ENCODE measurements at regions not wholly inside any gene's neighbourhood (a gene's known extent, or its start where the extent isn't known, plus 50 kb on each side); places are given as distances from the start of the nearest gene placed in this dataset.
"Not testable (repeated sequence)": the region's sequence is repeated elsewhere in the genome, so short reads cannot be mapped to it uniquely, and the experiment has no call there.

GRCh38 chr7:25714013-25714412 lies 438.0 kb upstream of the NFE2L3 start:
- no peak for DNase-seq (ENCODE audit: low read depth)

DNA sequence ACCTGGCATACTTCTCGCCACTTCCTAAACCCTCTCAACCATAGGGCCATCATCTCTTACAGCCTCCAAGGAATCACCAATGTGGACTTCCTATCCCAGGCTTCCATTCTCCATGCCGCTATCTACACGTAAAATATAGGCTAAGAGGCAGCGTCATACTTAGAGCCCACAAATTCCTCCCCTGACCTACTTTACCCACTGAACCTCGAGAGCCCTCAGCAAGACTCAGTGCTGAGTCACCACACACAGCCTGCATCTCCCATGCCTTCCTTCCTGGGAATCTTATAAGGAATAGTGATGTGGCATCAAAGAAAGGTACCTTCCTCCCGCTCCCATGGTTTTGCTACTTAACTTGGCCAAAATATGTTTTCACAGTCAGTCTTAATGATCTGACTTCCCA lies 435.6 kb upstream of the NFE2L3 start:
- no peak for DNase-seq (ENCODE audit: low read depth)

- DNase-seq (ENCODE audit: low read depth), result no peak
Observed at GRCh38 chr7:25718596-25718995, 433.4 kb upstream of the NFE2L3 start.

DNA sequence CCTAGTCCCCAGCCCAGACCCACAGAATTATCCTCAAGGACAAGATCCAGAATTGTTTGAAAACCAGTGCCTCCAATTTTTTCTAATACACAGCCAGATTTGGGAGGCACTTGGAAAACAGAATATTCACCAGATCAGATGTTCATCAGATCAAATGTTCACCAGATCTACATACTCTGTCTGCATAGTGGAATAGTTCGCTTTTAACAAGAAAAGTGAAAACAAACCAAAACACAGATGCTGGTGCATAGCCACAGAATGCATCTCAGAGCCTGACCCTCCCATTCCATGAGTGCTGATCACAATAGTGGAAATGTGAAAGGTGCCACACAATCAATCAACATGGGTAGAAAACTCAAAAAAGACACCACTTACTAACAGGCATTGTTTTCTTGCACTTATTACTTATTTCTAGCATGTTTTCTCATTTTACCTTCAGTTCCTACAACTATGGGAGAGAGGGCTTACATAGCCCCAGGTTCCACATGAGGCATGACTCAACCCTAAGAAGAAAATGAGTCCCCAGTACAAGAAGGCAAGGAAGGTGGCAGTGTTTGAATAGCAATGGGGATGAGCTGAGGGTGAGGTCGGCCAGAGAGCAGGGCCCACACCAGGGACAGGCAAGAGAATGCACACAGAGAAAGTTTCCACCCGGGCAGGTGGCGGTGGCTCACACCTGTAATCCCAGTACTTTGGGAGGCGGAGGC lies 432.7 kb upstream of the NFE2L3 start:
- no peak for DNase-seq (ENCODE audit: low read depth)

DNA sequence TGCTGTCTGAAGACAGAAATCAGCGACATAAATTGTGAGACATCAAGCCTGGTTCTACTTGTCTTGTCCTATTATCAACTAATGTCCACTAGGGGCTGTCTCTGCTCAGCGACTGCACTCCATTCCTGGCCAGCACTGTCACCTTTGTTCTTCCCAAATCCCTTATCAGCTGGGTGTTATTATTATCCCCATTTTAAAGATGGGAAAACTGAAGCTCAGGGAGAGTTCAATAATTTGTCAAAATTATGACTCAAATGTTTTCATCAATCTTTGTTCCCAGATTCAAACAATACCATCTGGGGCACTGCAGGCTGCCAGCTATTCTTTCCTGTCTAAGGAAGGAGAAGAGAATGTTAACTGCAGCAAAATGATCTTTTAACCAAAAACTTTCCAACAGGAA lies 431.6 kb upstream of the NFE2L3 start:
- no peak for DNase-seq (ENCODE audit: low read depth)

DNA sequence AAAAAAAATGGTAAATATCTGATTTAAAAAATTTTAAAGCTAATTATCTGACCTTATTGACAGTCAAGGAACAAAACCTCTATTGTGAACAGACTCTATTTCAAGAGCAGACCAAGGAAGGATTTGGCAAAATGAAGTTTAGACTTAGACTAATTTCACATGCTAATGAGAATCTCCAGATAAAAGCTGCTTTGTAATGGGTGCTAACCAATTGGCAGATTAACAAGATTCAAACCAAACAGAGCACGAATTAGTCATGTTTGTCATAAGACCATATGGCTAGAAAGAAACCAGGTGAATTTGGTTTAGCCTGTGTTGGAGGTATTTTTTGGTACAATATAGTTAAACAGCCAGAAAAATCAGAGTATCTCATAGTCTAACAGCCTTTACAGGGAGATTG lies 429.1 kb upstream of the NFE2L3 start:
- no peak for DNase-seq (ENCODE audit: low read depth)

GRCh38 chr7:25725451-25725850 lies 426.5 kb upstream of the NFE2L3 start:
- no peak for DNase-seq (ENCODE audit: low read depth)

- no peak for DNase-seq (ENCODE audit: low read depth)
Observed at GRCh38 chr7:25726170-25726780, 425.7 kb upstream of the NFE2L3 start.

DNA sequence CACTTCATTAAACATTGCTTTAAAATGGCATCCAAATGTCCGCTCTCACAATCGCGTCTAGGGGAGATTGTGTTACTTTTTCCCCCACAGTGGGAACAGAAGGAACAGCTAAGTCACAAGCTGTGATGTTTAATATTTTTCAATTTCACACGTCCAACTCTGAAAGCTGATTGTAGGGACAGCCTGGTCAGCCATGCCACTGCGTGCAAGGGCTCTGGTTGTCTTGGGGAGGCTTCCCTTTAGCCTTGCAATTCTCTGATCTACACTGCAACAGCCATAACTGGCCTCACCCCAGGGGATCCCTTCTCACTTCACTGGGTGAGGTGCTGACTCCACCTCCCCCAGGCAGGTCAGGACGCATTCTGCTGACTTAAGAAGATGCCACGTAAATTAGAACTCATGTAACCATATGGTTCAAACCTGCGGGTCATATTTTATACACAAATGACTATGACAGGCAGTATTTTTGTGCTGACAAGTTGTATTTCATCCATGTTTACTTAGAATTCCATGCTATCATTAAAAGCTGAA lies 425.2 kb upstream of the NFE2L3 start:
- DNase-seq (ENCODE audit: low read depth), result no peak

DNA sequence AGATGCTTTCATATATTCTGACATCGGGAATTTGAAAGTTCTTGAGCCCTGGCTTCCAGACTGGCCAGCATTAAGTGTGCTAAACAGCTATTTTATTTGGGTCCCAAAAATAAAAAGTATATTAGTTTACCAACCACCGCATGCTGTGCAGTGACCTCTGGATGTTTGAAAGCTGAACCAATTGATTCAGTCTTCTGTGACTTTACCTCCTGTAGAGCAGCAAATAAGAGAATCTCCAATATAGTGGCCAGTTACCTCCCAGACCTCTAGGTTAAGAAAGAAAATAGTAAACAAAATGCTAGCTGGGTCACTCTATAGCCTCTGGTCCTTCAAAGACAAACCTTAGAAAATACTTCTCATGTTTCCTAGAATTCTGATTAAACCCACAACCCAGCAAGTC lies 424.6 kb upstream of the NFE2L3 start:
- DNase-seq (ENCODE audit: low read depth), result no peak

DNA sequence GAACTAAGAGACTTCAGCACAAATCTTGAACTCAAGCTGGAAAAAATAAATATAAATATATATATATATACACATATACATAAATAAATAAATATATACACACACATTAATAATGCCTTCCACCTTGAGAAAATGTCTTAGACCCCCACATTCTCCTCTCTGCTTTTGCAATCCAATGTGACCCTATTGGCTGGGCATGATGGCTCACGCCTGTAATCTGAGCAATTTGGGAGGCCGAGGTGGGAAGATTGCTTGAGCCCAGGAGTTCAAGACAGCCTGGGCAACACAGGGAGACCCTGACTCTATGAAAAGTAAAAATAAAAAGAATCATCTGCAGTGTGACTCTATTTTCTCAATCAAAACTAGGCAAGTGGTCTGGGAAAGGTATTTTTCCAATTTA lies 424.1 kb upstream of the NFE2L3 start:
- no peak for DNase-seq (ENCODE audit: low read depth)

- DNase-seq (ENCODE audit: low read depth), result no peak
Observed at GRCh38 chr7:25731068-25731845, 420.7 kb upstream of the NFE2L3 start.

- no peak for DNase-seq (ENCODE audit: low read depth)
Observed at GRCh38 chr7:25731846-25732245, 420.2 kb upstream of the NFE2L3 start.

DNA sequence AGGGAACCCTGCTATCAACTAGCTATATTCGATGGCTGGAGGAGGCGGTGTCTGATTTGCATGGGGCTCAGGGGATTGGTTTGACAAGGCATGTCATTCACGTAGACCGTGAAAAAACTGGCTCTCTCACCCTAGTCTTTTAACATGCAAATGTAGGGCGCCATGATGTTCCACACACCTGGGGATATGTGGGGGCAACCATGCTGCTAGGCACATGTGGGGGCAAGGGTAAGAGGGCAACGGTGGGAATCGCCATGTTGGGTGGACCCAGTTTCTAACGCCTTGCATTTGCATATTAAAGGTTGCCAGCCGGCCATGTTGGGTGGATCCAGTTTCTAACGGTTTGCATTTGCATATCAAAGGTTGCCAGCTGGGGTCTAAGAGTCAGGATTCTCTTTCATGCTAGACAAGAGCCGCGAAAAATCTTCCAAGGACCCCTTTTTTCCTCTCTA lies 419.2 kb upstream of the NFE2L3 start:
- DNase-seq (ENCODE audit: low read depth), result no peak

- DNase-seq (ENCODE audit: low read depth), result no peak
Observed at GRCh38 chr7:25735674-25736242, 416.2 kb upstream of the NFE2L3 start.

DNA sequence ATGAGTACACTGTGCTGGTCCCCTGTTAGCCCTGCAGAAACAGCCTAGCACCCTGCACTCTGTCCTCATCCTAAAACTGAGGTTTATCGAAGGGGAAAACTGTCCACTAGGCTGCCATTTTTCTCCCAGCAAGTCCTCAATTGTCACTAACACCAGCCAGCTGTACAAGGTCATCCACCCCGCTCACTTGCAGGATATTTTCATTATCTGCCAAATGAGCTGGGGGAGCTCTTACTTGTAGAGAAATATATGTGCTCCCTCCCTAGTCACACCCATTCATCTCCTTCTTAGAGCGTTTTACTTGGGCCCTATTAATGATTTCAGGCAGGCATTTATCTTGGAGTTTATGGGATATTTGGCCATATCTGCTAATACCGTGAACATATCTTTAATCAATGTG lies 413.5 kb upstream of the NFE2L3 start:
- no peak for DNase-seq (ENCODE audit: low read depth)

- DNase-seq (ENCODE audit: low read depth), result no peak
Observed at GRCh38 chr7:25739143-25739542, 412.9 kb upstream of the NFE2L3 start.

- no peak for DNase-seq (ENCODE audit: low read depth)
Observed at GRCh38 chr7:25742316-25742715, 409.7 kb upstream of the NFE2L3 start.

DNA sequence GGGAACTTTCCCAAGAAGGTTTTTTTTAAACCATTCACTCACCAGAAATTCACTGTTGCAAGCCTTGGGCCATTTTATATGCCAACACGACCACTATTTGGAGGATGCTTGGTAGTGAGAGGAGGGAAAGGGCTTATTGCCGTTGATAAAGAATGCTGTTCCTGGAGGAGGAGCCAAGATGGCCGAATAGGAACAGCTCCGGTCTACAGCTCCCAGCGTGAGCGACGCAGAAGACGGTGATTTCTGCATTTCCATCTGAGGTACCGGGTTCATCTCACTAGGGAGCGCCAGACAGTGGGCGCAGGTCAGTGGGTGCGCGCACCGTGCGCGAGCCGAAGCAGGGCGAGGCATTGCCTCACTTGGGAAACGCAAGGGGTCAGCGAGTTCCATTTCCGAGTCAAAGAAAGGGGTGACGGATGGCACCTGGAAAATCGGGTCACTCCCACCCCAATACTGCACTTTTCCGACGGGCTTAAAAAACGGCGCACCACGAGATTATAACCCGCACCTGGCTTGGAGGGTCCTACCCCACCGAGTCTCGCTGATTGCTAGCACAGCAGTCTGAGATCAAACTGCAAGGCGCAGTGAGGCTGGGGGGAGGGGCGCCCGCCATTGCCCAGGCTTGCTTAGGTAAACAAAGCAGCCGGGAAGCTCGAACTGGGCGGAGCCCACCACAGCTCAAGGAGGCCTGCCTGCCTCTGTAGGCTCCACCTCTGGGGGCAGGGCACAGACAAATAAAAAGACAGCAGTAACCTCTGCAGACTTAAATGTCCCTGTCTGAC lies 408.1 kb upstream of the NFE2L3 start:
- not testable (repeated sequence) for DNase-seq (ENCODE audit: low read depth)

GRCh38 chr7:25750744-25751508 lies 401.1 kb upstream of the NFE2L3 start:
- no peak for DNase-seq (ENCODE audit: low read depth)

DNA sequence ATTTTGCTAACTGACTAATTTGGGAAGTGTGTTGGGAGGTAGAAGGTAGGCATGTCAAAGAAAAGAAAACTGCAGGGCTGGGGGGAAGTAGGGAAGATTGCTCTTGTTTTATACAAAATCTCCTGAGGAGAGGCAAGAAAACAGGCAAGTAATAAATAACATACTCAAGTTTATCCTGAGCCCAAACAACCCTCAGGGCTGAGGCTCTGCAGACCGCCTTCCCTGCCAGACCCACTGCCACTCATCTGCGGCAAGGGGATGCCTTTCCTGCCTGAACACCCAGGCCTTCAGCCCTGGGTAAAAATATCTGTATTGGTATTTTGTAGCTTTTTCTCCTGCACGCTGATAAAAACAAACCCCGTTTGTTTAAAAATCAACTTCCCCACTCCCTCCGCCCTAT lies 399.8 kb upstream of the NFE2L3 start:
- DNase-seq (ENCODE audit: low read depth), result no peak
